Loucy (cell line): ENCODE measurements at regions not wholly inside any gene's neighbourhood (a gene's known extent, or its start where the extent isn't known, plus 50 kb on each side); places are given as distances from the start of the nearest gene placed in this dataset.
"Not testable (repeated sequence)": the region's sequence is repeated elsewhere in the genome, so short reads cannot be mapped to it uniquely, and the experiment has no call there.

ENCODE experiments used
- H2AFZ ChIP-seq: fragments of 200-600 bp; sonication (generic); 2 replicates; pipeline ENCODE4 v1.6.0; 2016; ENCODE audit warnings: antibody characterized with exemption, mild to moderate bottlenecking, low read length, moderate library complexity
- H3F3A ChIP-seq: fragments of 200-600 bp; 2 replicates; pipeline ENCODE4 v1.6.0; 2016; ENCODE audit warnings: antibody characterized with exemption, low read depth, mild to moderate bottlenecking
- H3K27me3 ChIP-seq: fragments of 200-600 bp; sonication (generic); 2 replicates; pipeline ENCODE4 v1.6.1; 2014; ENCODE audit warnings: low read length, mild to moderate bottlenecking; ENCODE audit not compliant: insufficient read depth, poor library complexity, severe bottlenecking
- H3K36me3 ChIP-seq: fragments of 200-600 bp; sonication (generic); 2 replicates; pipeline ENCODE4 v1.6.1; 2016; ENCODE audit warnings: low read length; ENCODE audit not compliant: insufficient read depth
- H3K4me1 ChIP-seq: fragments of 200-600 bp; sonication (generic); 2 replicates; pipeline ENCODE4 v1.5.1; 2014; ENCODE audit warnings: low read length, mild to moderate bottlenecking; ENCODE audit not compliant: insufficient read depth, poor library complexity, severe bottlenecking
- H3K4me2 ChIP-seq: fragments of 200-600 bp; sonication (generic); 2 replicates; pipeline ENCODE4 v1.6.0; 2014; ENCODE audit warnings: antibody characterized with exemption, low read length, low read depth, mild to moderate bottlenecking; ENCODE audit not compliant: poor library complexity, severe bottlenecking
- H3K4me3 ChIP-seq: fragments of 200-600 bp; sonication (generic); 2 replicates; pipeline ENCODE4 v1.5.1; 2014; ENCODE audit warnings: low read length, mild to moderate bottlenecking, mixed read lengths; ENCODE audit not compliant: poor library complexity, severe bottlenecking
- H3K79me2 ChIP-seq: fragments of 200-600 bp; sonication (generic); 2 replicates; pipeline ENCODE4 v1.6.1; 2014; ENCODE audit warnings: low read length; ENCODE audit not compliant: insufficient read depth
- H3K9ac ChIP-seq: fragments of 200-600 bp; sonication (generic); 2 replicates; pipeline ENCODE4 v1.6.0; 2014; ENCODE audit warnings: mild to moderate bottlenecking, low read depth, low read length, moderate library complexity; ENCODE audit not compliant: poor library complexity, severe bottlenecking
- H3K9me2 ChIP-seq: fragments of 200-600 bp; sonication (generic); replicated peaks from 2 replicates; pipeline ENCODE4 v1.6.1; 2016; ENCODE audit warnings: low read depth, low read length, mixed read lengths
- H3K9me3 ChIP-seq: fragments of 200-600 bp; sonication (generic); 2 replicates; pipeline ENCODE4 v1.6.1; 2014; ENCODE audit warnings: mild to moderate bottlenecking, antibody characterized with exemption, low read length, low read depth; ENCODE audit not compliant: insufficient read depth
- H4K20me1 ChIP-seq: fragments of 200-600 bp; sonication (generic); 2 replicates; pipeline ENCODE4 v1.6.0; 2014; ENCODE audit warnings: antibody characterized with exemption, low read length, mild to moderate bottlenecking; ENCODE audit not compliant: insufficient read depth, poor library complexity, severe bottlenecking
- CTCF ChIP-seq: fragments of 200-600 bp; sonication (generic); conservative IDR thresholded peaks from 2 replicates; pipeline ENCODE4 v1.5.1; 2014; ENCODE audit warnings: mild to moderate bottlenecking, antibody characterized with exemption, low read length
- EZH2phosphoT487 ChIP-seq: fragments of 200-600 bp; IDR thresholded peaks from 2 replicates; pipeline ENCODE4 v1.6.1; 2018; ENCODE audit warnings: antibody characterized with exemption, mild to moderate bottlenecking, moderate library complexity, borderline replicate concordance

GRCh38 chr3:159882790-159883779 is 105.5 kb upstream of the IL12A start:
- Histone ChIP-seq H3K79me2 (no peaks in the 10 kb centered on the region), H3K9me3 (no peaks in the 10 kb centered on the region), H3K36me3 (no peaks in the 10 kb centered on the region), H3K27me3 (no peaks in the 10 kb centered on the region), H4K20me1 (no peaks in the 10 kb centered on the region), H2AFZ (no peak overlapping the region), H3F3A (no peaks in the 10 kb centered on the region), H3K4me1 (no peaks in the 10 kb centered on the region), H3K4me2 (no peak overlapping the region), H3K9me2 (no peaks in the 10 kb centered on the region), H3K9ac (no peak overlapping the region), H3K4me3 (no peak overlapping the region)
- TF ChIP-seq EZH2phosphoT487: no peak
- no peak for TF ChIP-seq CTCF

DNA sequence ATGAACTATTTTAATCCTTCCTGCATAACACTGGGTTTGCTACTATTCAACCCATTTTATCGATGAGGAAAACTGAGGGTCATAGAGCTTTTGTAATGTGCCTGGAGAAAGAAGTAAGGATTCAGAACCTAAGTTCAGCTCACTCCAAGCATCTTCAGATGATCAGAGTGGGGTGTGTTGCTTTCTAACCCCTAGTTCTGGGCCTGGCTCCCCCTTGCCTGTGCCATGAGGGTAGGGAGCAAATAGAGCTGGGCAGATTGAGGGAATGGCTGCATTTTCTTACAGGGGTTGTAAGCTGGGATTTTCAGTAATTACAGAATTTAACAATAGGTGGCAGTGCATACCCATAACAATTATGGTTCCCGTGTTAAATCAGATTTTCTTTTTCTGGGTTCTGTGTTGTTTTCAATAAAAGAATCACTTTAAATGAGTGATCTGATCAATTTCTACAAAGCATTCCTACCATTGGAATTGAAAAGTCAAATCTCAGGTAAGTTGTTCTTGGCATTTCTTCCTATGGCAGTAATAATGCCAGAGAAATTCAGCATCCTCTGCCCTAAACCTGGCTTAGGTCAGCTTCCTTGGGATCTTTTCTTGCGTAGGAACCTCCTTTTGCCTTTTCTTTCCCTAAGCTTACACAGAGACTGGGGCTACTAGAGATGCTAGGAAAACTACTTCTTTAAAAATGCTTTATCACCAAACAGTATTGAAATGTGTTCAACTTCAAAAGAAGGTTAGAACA is 103.8 kb upstream of the IL12A start:
- Histone ChIP-seq H3K79me2 (no peaks in the 10 kb centered on the region), H3K4me2 (no peak overlapping the region), H3K27me3 (no peaks in the 10 kb centered on the region), H3K4me1 (no peaks in the 10 kb centered on the region), H2AFZ (no peak overlapping the region), H3F3A (no peaks in the 10 kb centered on the region), H3K9me2 (no peaks in the 10 kb centered on the region), H4K20me1 (no peaks in the 10 kb centered on the region), H3K9ac (no peak overlapping the region), H3K36me3 (no peaks in the 10 kb centered on the region), H3K9me3 (no peaks in the 10 kb centered on the region), H3K4me3 (no peak overlapping the region)
- peak; percentile 75 for TF ChIP-seq CTCF
- TF ChIP-seq EZH2phosphoT487: no peak

- no peaks in the 10 kb centered on the region for H3K36me3 ChIP-seq
- H3K4me1 ChIP-seq: no peaks in the 10 kb centered on the region
- H3K4me3 ChIP-seq: no peak overlapping the region
- no peaks in the 10 kb centered on the region for H4K20me1 ChIP-seq
- no peaks in the 10 kb centered on the region for H3F3A ChIP-seq
- no peaks in the 10 kb centered on the region for H3K79me2 ChIP-seq
- H3K9me2 ChIP-seq: no peaks in the 10 kb centered on the region
- H3K9ac ChIP-seq: no peak overlapping the region
- H3K9me3 ChIP-seq: no peaks in the 10 kb centered on the region
- no peaks in the 10 kb centered on the region for H3K27me3 ChIP-seq
- H3K4me2 ChIP-seq: no peak overlapping the region
- H2AFZ ChIP-seq: no peak overlapping the region
- TF ChIP-seq CTCF (no peak), EZH2phosphoT487 (no peak)
Measured at GRCh38 chr3:159886050-159886449, 102.6 kb upstream of the IL12A start.

- not testable (repeated sequence) for H3K36me3 ChIP-seq, H4K20me1 ChIP-seq, H3K79me2 ChIP-seq, H3K4me1 ChIP-seq, H2AFZ ChIP-seq, H3K9me2 ChIP-seq, H3K4me3 ChIP-seq, H3K27me3 ChIP-seq, H3K4me2 ChIP-seq, H3F3A ChIP-seq, H3K9ac ChIP-seq, H3K9me3 ChIP-seq
Measured at GRCh38 chr3:159886530-159886929, 102.1 kb upstream of the IL12A start.
